SK-N-SH treated with all-trans-retinoic acid at 6 μM for 48 hours (cell line): ENCODE measurements at regions not wholly inside any gene's neighbourhood (a gene's known extent, or its start where the extent isn't known, plus 50 kb on each side); places are given as distances from the start of the nearest gene placed in this dataset.

Source experiments
- ATAC-seq: fragments of 200-7000 bp; cut with Tn5 transposase; 3 replicates; pipeline ENCODE4 v1.9.1; 2020; ENCODE audit warnings: mild to moderate bottlenecking, moderate library complexity
- ARNTL ChIP-seq: fragments of 450-650 bp; formaldehyde crosslinking; IDR thresholded peaks from 2 replicates; pipeline ENCODE4 v1.5.0; 2020; ENCODE audit warnings: low read depth, mild to moderate bottlenecking, moderate library complexity, borderline replicate concordance
- BACH2 ChIP-seq: fragments of 250-450 bp; sonication (Bioruptor Pico); IDR thresholded peaks from 2 replicates; pipeline ENCODE4 v1.9.0; 2021; ENCODE audit warnings: mild to moderate bottlenecking, borderline replicate concordance
- CREB5 ChIP-seq: fragments of 250-450 bp; sonication (Bioruptor Pico); IDR thresholded peaks from 2 replicates; pipeline ENCODE4 v1.5.1; 2020; ENCODE audit warnings: low read depth, mild to moderate bottlenecking, moderate library complexity
- CSDC2 ChIP-seq: fragments of 250-450 bp; sonication (Bioruptor Pico); IDR thresholded peaks from 2 replicates; pipeline ENCODE4 v1.5.0; 2020; ENCODE audit warnings: mild to moderate bottlenecking, moderate library complexity
- CSRNP3 ChIP-seq: fragments of 250-450 bp; sonication (Bioruptor Pico); IDR thresholded peaks from 2 replicates; pipeline ENCODE4 v1.5.1; 2021; ENCODE audit warnings: mild to moderate bottlenecking, moderate library complexity
- ESRRG ChIP-seq: fragments of 250-450 bp; sonication (Bioruptor Pico); IDR thresholded peaks from 2 replicates; pipeline ENCODE4 v1.6.1; 2021; ENCODE audit warnings: mild to moderate bottlenecking
- GLIS3 ChIP-seq: fragments of 250-450 bp; sonication (Bioruptor Pico); IDR thresholded peaks from 2 replicates; pipeline ENCODE4 v1.5.0; 2020; ENCODE audit warnings: mild to moderate bottlenecking, moderate library complexity
- ISL1 ChIP-seq: fragments of 250-450 bp; sonication (Bioruptor Pico); IDR thresholded peaks from 2 replicates; pipeline ENCODE4 v2.1.2; 2022; ENCODE audit warnings: mild to moderate bottlenecking, moderate library complexity
- OSR1 ChIP-seq: fragments of 250-450 bp; sonication (Bioruptor Pico); IDR thresholded peaks from 2 replicates; pipeline ENCODE4 v1.8.0; 2022; ENCODE audit warnings: moderate library complexity, mild to moderate bottlenecking, inconsistent platforms
- PATZ1 ChIP-seq: fragments of 250-450 bp; sonication (Bioruptor Pico); IDR thresholded peaks from 2 replicates; pipeline ENCODE4 v1.8.0; 2020; ENCODE audit warnings: mild to moderate bottlenecking, moderate library complexity, borderline replicate concordance
- POU6F1 ChIP-seq: fragments of 250-450 bp; sonication (Bioruptor Pico); IDR thresholded peaks from 2 replicates; pipeline ENCODE4 v1.8.0; 2021; ENCODE audit warnings: low read depth, mild to moderate bottlenecking, moderate library complexity, borderline replicate concordance
- PPARA ChIP-seq: fragments of 250-450 bp; sonication (Bioruptor Pico); IDR thresholded peaks from 2 replicates; pipeline ENCODE4 v1.5.0; 2020; ENCODE audit warnings: mild to moderate bottlenecking, borderline replicate concordance
- RARB ChIP-seq: fragments of 250-450 bp; sonication (Bioruptor Pico); IDR thresholded peaks from 2 replicates; pipeline ENCODE4 v1.8.0; 2021; ENCODE audit warnings: mild to moderate bottlenecking, moderate library complexity
- SNAI2 ChIP-seq: fragments of 250-450 bp; sonication (Bioruptor Pico); IDR thresholded peaks from 2 replicates; pipeline ENCODE4 v1.5.0; 2020; ENCODE audit warnings: mild to moderate bottlenecking, moderate library complexity
- TCF4 ChIP-seq: fragments of 250-450 bp; sonication (Bioruptor Pico); IDR thresholded peaks from 2 replicates; pipeline ENCODE4 v1.8.0; 2021; ENCODE audit warnings: mild to moderate bottlenecking, moderate library complexity, borderline replicate concordance
- TOX ChIP-seq: fragments of 250-450 bp; sonication (Bioruptor Pico); IDR thresholded peaks from 2 replicates; pipeline ENCODE4 v1.8.0; 2021; ENCODE audit warnings: mild to moderate bottlenecking, moderate library complexity, borderline replicate concordance
- TSHZ2 ChIP-seq: fragments of 250-450 bp; sonication (Bioruptor Pico); IDR thresholded peaks from 2 replicates; pipeline ENCODE4 v1.5.0; 2020; ENCODE audit warnings: mild to moderate bottlenecking, moderate library complexity
- ZC3H10 ChIP-seq: fragments of 250-450 bp; sonication (Bioruptor Pico); IDR thresholded peaks from 2 replicates; pipeline ENCODE4 v1.5.1; 2021; ENCODE audit warnings: mild to moderate bottlenecking, moderate library complexity
- ZFP3 ChIP-seq: fragments of 250-450 bp; sonication (Bioruptor Pico); IDR thresholded peaks from 2 replicates; pipeline ENCODE4 v1.5.0; 2020; ENCODE audit warnings: mild to moderate bottlenecking, moderate library complexity
- ZFP30 ChIP-seq: fragments of 450-650 bp; formaldehyde crosslinking; IDR thresholded peaks from 2 replicates; pipeline ENCODE4 v1.5.0; 2022; ENCODE audit warnings: mild to moderate bottlenecking, moderate library complexity
- ZNF565 ChIP-seq: fragments of 450-650 bp; formaldehyde crosslinking; conservative IDR thresholded peaks from 2 replicates; pipeline ENCODE4 v1.5.0; 2020; ENCODE audit warnings: low read depth, mild to moderate bottlenecking, moderate library complexity
- ZNF70 ChIP-seq: fragments of 450-650 bp; formaldehyde crosslinking; IDR thresholded peaks from 2 replicates; pipeline ENCODE4 v1.5.0; 2020; ENCODE audit warnings: mild to moderate bottlenecking, moderate library complexity
- ZNF8 ChIP-seq: fragments of 450-650 bp; formaldehyde crosslinking; IDR thresholded peaks from 2 replicates; pipeline ENCODE4 v1.5.0; 2020; ENCODE audit warnings: mild to moderate bottlenecking, moderate library complexity

- ATAC-seq: no peak
- TF ChIP-seq TSHZ2 (CRISPR knock-in tag) (no peak), TOX (CRISPR knock-in tag) (no peak), ZNF565 (CRISPR knock-in tag) (no peak), PPARA (CRISPR knock-in tag) (no peak), ARNTL (CRISPR knock-in tag) (no peak), CSDC2 (CRISPR knock-in tag) (no peak), ZFP3 (CRISPR knock-in tag) (no peak), GLIS3 (CRISPR knock-in tag) (no peak), ZNF70 (CRISPR knock-in tag) (no peak), RARB (CRISPR knock-in tag) (no peak), PATZ1 (CRISPR knock-in tag) (no peak), ZC3H10 (CRISPR knock-in tag) (no peak), BACH2 (no peak), CSRNP3 (CRISPR knock-in tag) (no peak), OSR1 (CRISPR knock-in tag) (no peak), SNAI2 (CRISPR knock-in tag) (no peak), POU6F1 (CRISPR knock-in tag) (no peak), ZNF8 (CRISPR knock-in tag) (no peak)
Observed at GRCh38 chr10:126754966-126755365, 84.5 kb upstream of the C10orf90 start.

- no peak for TF ChIP-seq TSHZ2 (CRISPR knock-in tag)
- no peak for TF ChIP-seq ISL1 (CRISPR knock-in tag)
- no peak for TF ChIP-seq POU6F1 (CRISPR knock-in tag)
- no peak for TF ChIP-seq GLIS3 (CRISPR knock-in tag)
- no peak for TF ChIP-seq ZFP30
- TF ChIP-seq CREB5 (CRISPR knock-in tag): no peak
- TF ChIP-seq TOX (CRISPR knock-in tag): no peak
- TF ChIP-seq SNAI2 (CRISPR knock-in tag): no peak
- TF ChIP-seq TCF4: no peak
- TF ChIP-seq RARB (CRISPR knock-in tag): no peak
- TF ChIP-seq ZNF8 (CRISPR knock-in tag): no peak
- no peak for TF ChIP-seq PPARA (CRISPR knock-in tag)
- TF ChIP-seq ESRRG (CRISPR knock-in tag): no peak
- no peak for TF ChIP-seq OSR1 (CRISPR knock-in tag)
- TF ChIP-seq ARNTL (CRISPR knock-in tag): no peak
- no peak for ATAC-seq
Observed at GRCh38 chr10:126758867-126759266, 88.4 kb upstream of the C10orf90 start.
